Liver (tissue), 8 donors: ENCODE measurements at regions not wholly inside any gene's neighbourhood (a gene's known extent, or its start where the extent isn't known, plus 50 kb on each side); places are given as distances from the start of the nearest gene placed in this dataset.

Experiments
- DNase-seq: peaks from one replicate; pipeline ENCODE4 v3.0.0-alpha.2; 2017; ENCODE audit warnings: low spot score
- H3K27ac ChIP-seq, 2 donors: one replicate each; pipeline ENCODE4 v1.7.0; 2013; ENCODE audit warnings: inconsistent platforms in 2 of 2, low read length in 2 of 2, control low read depth in 1 of 2, low read depth in 1 of 2, mild to moderate bottlenecking in 1 of 2
- H3K27me3 ChIP-seq, 4 donors: one replicate each; pipeline versions ENCODE4 v1.6.1 to v1.7.0; 2013; ENCODE audit warnings: low read length in 3 of 4, inconsistent platforms in 1 of 4, mild to moderate bottlenecking in 1 of 4, moderate library complexity in 1 of 4; ENCODE audit not compliant: control insufficient read depth in 4 of 4, insufficient read depth in 4 of 4
- H3K36me3 ChIP-seq, 4 donors: one replicate each; pipeline versions ENCODE4 v1.6.1 to v1.7.0; 2013; ENCODE audit warnings: low read length in 3 of 4, mild to moderate bottlenecking in 3 of 4, low read depth in 1 of 4, moderate library complexity in 1 of 4; ENCODE audit not compliant: control insufficient read depth in 4 of 4, insufficient read depth in 3 of 4
- H3K4me1 ChIP-seq, 4 donors: one replicate each; pipeline versions ENCODE4 v1.6.1 to v1.7.0; 2013; ENCODE audit warnings: low read length in 3 of 4, mild to moderate bottlenecking in 3 of 4, moderate library complexity in 1 of 4; ENCODE audit not compliant: control insufficient read depth in 4 of 4, insufficient read depth in 4 of 4
- H3K4me3 ChIP-seq, 3 donors: one replicate each; pipeline versions ENCODE4 v1.6.1 to v1.7.0; 2013; ENCODE audit warnings: low read length in 3 of 3, control low read depth in 1 of 3, low read depth in 1 of 3, mild to moderate bottlenecking in 1 of 3
- H3K9ac ChIP-seq, 2 donors: one replicate each; pipeline ENCODE4 v1.7.0; 2013; ENCODE audit warnings: low read length in 2 of 2, mild to moderate bottlenecking in 2 of 2, moderate library complexity in 2 of 2, control low read depth in 1 of 2, low read depth in 1 of 2
- H3K9me3 ChIP-seq, 4 donors: one replicate each; pipeline versions ENCODE4 v1.6.1 to v1.7.0; 2013; ENCODE audit warnings: low read length in 3 of 4; ENCODE audit not compliant: control insufficient read depth in 4 of 4
- ATF3 ChIP-seq: IDR thresholded peaks from 2 replicates; pipeline ENCODE4 v1.6.1; 2016; ENCODE audit warnings: antibody characterized with exemption
- CTCF ChIP-seq: fragments of 150-350 bp; IDR thresholded peaks from 2 replicates; pipeline ENCODE4 v1.5.1; 2017; ENCODE audit warnings: improper control_type of control experiment, low read depth, low read length; ENCODE audit not compliant: missing input control
- EGR1 ChIP-seq, 2 donors: IDR thresholded peaks; 2 replicates each; pipeline ENCODE4 v1.6.1; 2016 to 2018; ENCODE audit warnings: antibody characterized with exemption in 2 of 2, low read depth in 2 of 2
- FOXA1 ChIP-seq: IDR thresholded peaks from 2 replicates; pipeline ENCODE4 v1.6.1; 2016; ENCODE audit warnings: antibody characterized with exemption
- FOXA2 ChIP-seq: IDR thresholded peaks from 2 replicates; pipeline ENCODE4 v1.6.1; 2016; ENCODE audit warnings: antibody characterized with exemption
- GABPA ChIP-seq, 2 donors: IDR thresholded peaks in 1 of 2; conservative IDR thresholded peaks in 1 of 2; 2 replicates each; pipeline ENCODE4 v1.6.1; 2016; ENCODE audit warnings: antibody characterized with exemption in 2 of 2, mild to moderate bottlenecking in 1 of 2, moderate library complexity in 1 of 2
- HNF4A ChIP-seq, 2 donors: conservative IDR thresholded peaks; 2 replicates each; pipeline ENCODE4 v1.6.1; 2016; ENCODE audit warnings: antibody characterized with exemption in 2 of 2, mild to moderate bottlenecking in 2 of 2
- HNF4G ChIP-seq: IDR thresholded peaks from 2 replicates; pipeline ENCODE4 v1.6.1; 2016; ENCODE audit warnings: antibody characterized with exemption
- JUND ChIP-seq, 2 donors: IDR thresholded peaks; 2 replicates each; pipeline ENCODE4 v1.6.1; 2016; ENCODE audit warnings: antibody characterized with exemption in 2 of 2
- NR2F2 ChIP-seq: IDR thresholded peaks from 2 replicates; pipeline ENCODE4 v1.6.1; 2016; ENCODE audit warnings: antibody characterized with exemption
- RAD21 ChIP-seq, 2 donors: IDR thresholded peaks; 2 replicates each; pipeline ENCODE4 v1.6.1; 2016; ENCODE audit warnings: antibody characterized with exemption in 2 of 2, mild to moderate bottlenecking in 2 of 2
- REST ChIP-seq: IDR thresholded peaks from 2 replicates; pipeline ENCODE4 v1.6.1; 2016; ENCODE audit warnings: antibody characterized with exemption, mild to moderate bottlenecking
- RXRA ChIP-seq, 2 donors: IDR thresholded peaks; 2 replicates each; pipeline ENCODE4 v1.6.1; 2017 to 2018; ENCODE audit warnings: antibody characterized with exemption in 2 of 2, mild to moderate bottlenecking in 1 of 2
- SP1 ChIP-seq: IDR thresholded peaks from 2 replicates; pipeline ENCODE4 v1.6.1; 2018; ENCODE audit warnings: antibody characterized with exemption, mild to moderate bottlenecking
- TAF1 ChIP-seq: conservative IDR thresholded peaks from 2 replicates; pipeline ENCODE4 v1.6.1; 2016; ENCODE audit warnings: antibody characterized with exemption, mild to moderate bottlenecking
- YY1 ChIP-seq: IDR thresholded peaks from 2 replicates; pipeline ENCODE4 v1.6.1; 2016; ENCODE audit warnings: antibody characterized with exemption, mild to moderate bottlenecking
- ZBTB33 ChIP-seq: IDR thresholded peaks from 2 replicates; pipeline ENCODE4 v1.6.1; 2016; ENCODE audit warnings: antibody characterized with exemption
- WGBS: extraction: QIAGEN DNeasy Blood & Tissue Kit; methylation state at CpG from one replicate; pipeline ENCODE4 v1.1.7; 2013; 5-methylcytosine and 5-hydroxymethylcytosine counted together
- TF ChIP-seq, protein P1 (sequence below): IDR thresholded peaks from 2 replicates; pipeline ENCODE4 v1.6.1; 2016; ENCODE audit warnings: antibody characterized with exemption
- donor health status: healthy.
- donor health status: healthy.
- donor health status: healthy.
- donor health status: healthy.
- donor health status: healthy.

DNA sequence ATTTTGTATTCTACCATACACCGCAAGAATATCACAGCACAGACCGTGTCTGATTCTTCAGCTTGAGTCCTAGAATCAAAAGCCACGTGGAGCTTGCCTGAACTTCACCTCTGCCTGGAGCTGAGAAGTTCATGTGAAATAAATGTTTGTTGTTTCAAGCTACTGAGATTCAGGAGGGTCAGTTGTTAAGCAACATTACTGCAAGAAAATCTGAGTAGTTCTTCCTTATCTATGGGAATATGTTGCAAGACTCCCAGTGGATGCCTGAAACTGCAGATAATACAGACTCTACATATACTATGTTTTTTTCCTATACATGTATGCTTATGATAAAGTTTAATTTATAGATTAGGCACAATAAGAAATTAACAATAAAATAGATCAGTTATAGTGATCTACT, 995.3 kb downstream of the TBC1D22A start:
- H3K9me3 ChIP-seq = no peaks in the 10 kb centered on the region
- TF ChIP-seq HNF4A (conservative IDR thresholded peaks at IDR 0.05) (no peak), FOXA2 (no peak), RXRA (IDR thresholded peaks at IDR 0.05) (no peak), JUND (IDR thresholded peaks at IDR 0.05) (no peak), GABPA (IDR thresholded peaks at IDR 0.05 in 1 of 2, conservative IDR thresholded peaks at IDR 0.05 in 1 of 2) (no peak), FOXA1 (no peak), RAD21 (IDR thresholded peaks at IDR 0.05) (no peak), NR2F2 (no peak), CTCF (no peak), EGR1 (IDR thresholded peaks at IDR 0.05; ENCODE audit: low read depth in 2 of 2) (no peak), ZBTB33 (no peak)
- DNase-seq = no peak
- H3K27ac ChIP-seq = no peak overlapping the region
- no peak overlapping the region for H3K4me3 ChIP-seq
- H3K9ac ChIP-seq = no peak overlapping the region
- no peaks in the 10 kb centered on the region for H3K36me3 ChIP-seq
- 49% methylated on average over 3 of the region's 3 CpGs for WGBS
- peaks cover 0 to 1% (median 0%) of the 10 kb centered on the region in 4 donors for H3K4me1 ChIP-seq
- peaks cover 0 to 3% (median 2%) of the 10 kb centered on the region in 4 donors for H3K27me3 ChIP-seq

GRCh38 chr22:47750086-47750485, 987.6 kb downstream of the TBC1D22A start:
- Histone ChIP-seq H3K4me3 (no peak overlapping the region), H3K27ac (no peak overlapping the region), H3K9me3 (no peaks in the 10 kb centered on the region), H3K9ac (no peak overlapping the region), H3K36me3 (no peaks in the 10 kb centered on the region), H3K4me1 (no peaks in the 10 kb centered on the region), H3K27me3 (peaks cover 0 to 12% (median 0%) of the 10 kb centered on the region in 4 donors)
- TF ChIP-seq GABPA (IDR thresholded peaks at IDR 0.05 in 1 of 2, conservative IDR thresholded peaks at IDR 0.05 in 1 of 2) (no peak), RAD21 (IDR thresholded peaks at IDR 0.05) (no peak), SP1 (no peak), JUND (IDR thresholded peaks at IDR 0.05) (no peak), FOXA2 (no peak), REST (no peak), ZBTB33 (no peak), TAF1 (no peak), HNF4G (no peak), HNF4A (conservative IDR thresholded peaks at IDR 0.05) (no peak), RXRA (IDR thresholded peaks at IDR 0.05) (no peak), YY1 (no peak), ATF3 (no peak), FOXA1 (no peak), EGR1 (IDR thresholded peaks at IDR 0.05; ENCODE audit: low read depth in 2 of 2) (no peak), NR2F2 (no peak), CTCF (no peak)
- TF ChIP-seq, protein P1, sequence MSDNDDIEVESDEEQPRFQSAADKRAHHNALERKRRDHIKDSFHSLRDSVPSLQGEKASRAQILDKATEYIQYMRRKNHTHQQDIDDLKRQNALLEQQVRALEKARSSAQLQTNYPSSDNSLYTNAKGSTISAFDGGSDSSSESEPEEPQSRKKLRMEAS = no peak
- no peak for DNase-seq
- WGBS = 87% methylated on average over 3 of the region's 3 CpGs
